ENCODE measurements at regions not wholly inside any gene's neighbourhood (a gene's known extent, or its start where the extent isn't known, plus 50 kb on each side); places are given as distances from the start of the nearest gene placed in this dataset.

DNA sequence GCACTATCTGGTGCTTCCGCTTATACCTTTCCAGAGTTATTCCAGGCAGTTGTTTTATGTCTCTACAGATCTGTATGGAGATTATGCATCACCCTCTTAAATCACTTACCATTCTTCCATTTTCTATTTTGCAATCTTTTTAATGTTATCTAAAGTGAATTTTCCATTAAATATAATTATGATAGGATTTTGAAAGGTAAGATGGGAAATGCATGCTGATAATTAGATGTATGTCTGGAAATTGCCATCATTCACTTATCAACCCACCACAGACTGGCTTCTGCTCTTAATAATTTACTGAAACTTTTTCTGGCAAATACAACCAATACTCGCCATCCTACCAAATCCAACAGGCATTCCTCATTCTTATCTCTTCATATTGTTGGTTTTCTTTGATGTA, 227.4 kb upstream of the MC4R start:
- TF ChIP-seq, protein P1, sequence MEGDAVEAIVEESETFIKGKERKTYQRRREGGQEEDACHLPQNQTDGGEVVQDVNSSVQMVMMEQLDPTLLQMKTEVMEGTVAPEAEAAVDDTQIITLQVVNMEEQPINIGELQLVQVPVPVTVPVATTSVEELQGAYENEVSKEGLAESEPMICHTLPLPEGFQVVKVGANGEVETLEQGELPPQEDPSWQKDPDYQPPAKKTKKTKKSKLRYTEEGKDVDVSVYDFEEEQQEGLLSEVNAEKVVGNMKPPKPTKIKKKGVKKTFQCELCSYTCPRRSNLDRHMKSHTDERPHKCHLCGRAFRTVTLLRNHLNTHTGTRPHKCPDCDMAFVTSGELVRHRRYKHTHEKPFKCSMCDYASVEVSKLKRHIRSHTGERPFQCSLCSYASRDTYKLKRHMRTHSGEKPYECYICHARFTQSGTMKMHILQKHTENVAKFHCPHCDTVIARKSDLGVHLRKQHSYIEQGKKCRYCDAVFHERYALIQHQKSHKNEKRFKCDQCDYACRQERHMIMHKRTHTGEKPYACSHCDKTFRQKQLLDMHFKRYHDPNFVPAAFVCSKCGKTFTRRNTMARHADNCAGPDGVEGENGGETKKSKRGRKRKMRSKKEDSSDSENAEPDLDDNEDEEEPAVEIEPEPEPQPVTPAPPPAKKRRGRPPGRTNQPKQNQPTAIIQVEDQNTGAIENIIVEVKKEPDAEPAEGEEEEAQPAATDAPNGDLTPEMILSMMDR (IDR thresholded peaks at IDR 0.05; ENCODE audit: control extremely low read depth in 1 of 3, insufficient read depth in 1 of 3, low read depth in 1 of 3, low read length in 3 of 3): no peak
- TF ChIP-seq EP300 (IDR thresholded peaks at IDR 0.05; ENCODE audit: borderline replicate concordance in 1 of 2, low read depth in 2 of 2, low read length in 2 of 2) (no peak), KDM1A (IDR thresholded peaks at IDR 0.05; ENCODE audit: borderline replicate concordance, low read length) (no peak), POLR2A (IDR thresholded peaks at IDR 0.05; ENCODE audit: control extremely low read depth in 1 of 2, low read depth in 2 of 2, low read length in 2 of 2) (no peak), CREB1 (IDR thresholded peaks at IDR 0.05) (no peak)
- TF ChIP-seq, protein P2, sequence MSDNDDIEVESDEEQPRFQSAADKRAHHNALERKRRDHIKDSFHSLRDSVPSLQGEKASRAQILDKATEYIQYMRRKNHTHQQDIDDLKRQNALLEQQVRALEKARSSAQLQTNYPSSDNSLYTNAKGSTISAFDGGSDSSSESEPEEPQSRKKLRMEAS (IDR thresholded peaks at IDR 0.05): no peak

All from H1 (cell line).